ENCODE measurements at regions not wholly inside any gene's neighbourhood (a gene's known extent, or its start where the extent isn't known, plus 50 kb on each side); places are given as distances from the start of the nearest gene placed in this dataset.

GRCh38 chr2:18645315-18645714, 55.9 kb upstream of the NT5C1B start:
- DNase-seq, result no peak

GRCh38 chr2:18644115-18644462, 54.7 kb upstream of the NT5C1B start:
- DNase-seq, result no peak

- DNase-seq, result no peak
Observed at GRCh38 chr2:18643326-18644114, 54.2 kb upstream of the NT5C1B start.

GRCh38 chr2:18641823-18642222, 52.5 kb upstream of the NT5C1B start:
- DNase-seq, result no peak

GRCh38 chr2:18639756-18640453, 50.5 kb upstream of the NT5C1B start:
- DNase-seq, result no peak
